ENCODE measurements at regions not wholly inside any gene's neighbourhood (a gene's known extent, or its start where the extent isn't known, plus 50 kb on each side); places are given as distances from the start of the nearest gene placed in this dataset. TPM values are rescaled to one million over a fixed set of nuclear protein-coding genes. Genes with fewer than 3 reads are reported as not detected.

Small RNA genes in the stretch of these regions (small RNA-seq; reads per million reads assigned to genes)
- not detected for gene RN7SKP35 (ENCODE audit: insufficient read depth)
